RCC 7860 (cell line): ENCODE measurements at regions not wholly inside any gene's neighbourhood (a gene's known extent, or its start where the extent isn't known, plus 50 kb on each side); places are given as distances from the start of the nearest gene placed in this dataset.

ENCODE experiments used
- DNase-seq: peaks from one replicate; pipeline ENCODE4 v3.0.0-alpha.2; 2015; ENCODE audit warnings: low spot score
- FAIRE-seq: peaks from 2 replicates; lab custom pipeline; 2012; peaks lifted over from hg19 to GRCh38; lab: Jason Lieb, UNC

DNA sequence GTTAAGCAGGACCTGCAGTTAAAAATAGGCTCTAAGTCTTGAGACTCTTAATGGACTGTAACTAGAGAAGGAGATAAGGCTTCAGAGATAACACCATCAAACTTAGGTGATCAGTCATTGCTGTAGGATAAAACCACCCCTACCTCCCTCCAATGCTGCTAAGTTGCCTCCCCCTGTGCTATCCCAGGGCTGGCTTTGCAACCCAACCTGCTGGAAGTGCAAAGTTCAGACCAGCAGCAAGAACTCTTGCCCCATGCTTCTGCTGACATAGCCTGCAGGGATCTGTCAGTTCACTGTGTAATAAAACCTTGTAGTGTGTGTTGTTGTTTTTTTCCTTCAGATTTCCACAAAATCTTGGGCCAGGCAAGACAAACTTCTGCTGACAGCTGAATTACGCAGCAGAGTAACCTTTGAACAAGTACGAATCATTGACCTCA, 57.4 kb upstream of the EPB41L3 start:
- no peak for FAIRE-seq
- DNase-seq: no peak

GRCh38 chr18:5600378-5601071, 56.7 kb upstream of the EPB41L3 start:
- DNase-seq: no peak
- peak; percentile 52 for FAIRE-seq

DNA sequence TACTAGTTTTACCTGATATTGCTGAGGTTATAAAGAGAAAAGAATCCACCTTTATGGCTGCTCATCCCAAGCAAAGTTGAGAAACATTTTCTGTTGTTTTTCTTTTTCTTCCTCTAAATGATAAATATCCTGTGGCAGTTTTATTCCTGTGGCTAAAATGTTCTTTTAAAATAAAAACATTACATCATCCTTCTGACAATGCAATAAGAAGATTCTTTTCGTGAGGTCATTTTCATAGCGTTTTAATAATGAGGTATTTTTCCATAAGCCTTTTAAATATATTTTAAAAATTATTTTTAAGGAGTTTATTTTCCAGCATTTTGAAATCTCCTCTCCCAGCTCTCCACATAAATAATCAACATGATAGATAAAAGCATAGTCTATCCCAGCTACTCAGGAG, 52.8 kb upstream of the EPB41L3 start:
- FAIRE-seq (no peak), DNase-seq (no peak)
